ENCODE measurements at regions not wholly inside any gene's neighbourhood (a gene's known extent, or its start where the extent isn't known, plus 50 kb on each side); places are given as distances from the start of the nearest gene placed in this dataset.

DNA sequence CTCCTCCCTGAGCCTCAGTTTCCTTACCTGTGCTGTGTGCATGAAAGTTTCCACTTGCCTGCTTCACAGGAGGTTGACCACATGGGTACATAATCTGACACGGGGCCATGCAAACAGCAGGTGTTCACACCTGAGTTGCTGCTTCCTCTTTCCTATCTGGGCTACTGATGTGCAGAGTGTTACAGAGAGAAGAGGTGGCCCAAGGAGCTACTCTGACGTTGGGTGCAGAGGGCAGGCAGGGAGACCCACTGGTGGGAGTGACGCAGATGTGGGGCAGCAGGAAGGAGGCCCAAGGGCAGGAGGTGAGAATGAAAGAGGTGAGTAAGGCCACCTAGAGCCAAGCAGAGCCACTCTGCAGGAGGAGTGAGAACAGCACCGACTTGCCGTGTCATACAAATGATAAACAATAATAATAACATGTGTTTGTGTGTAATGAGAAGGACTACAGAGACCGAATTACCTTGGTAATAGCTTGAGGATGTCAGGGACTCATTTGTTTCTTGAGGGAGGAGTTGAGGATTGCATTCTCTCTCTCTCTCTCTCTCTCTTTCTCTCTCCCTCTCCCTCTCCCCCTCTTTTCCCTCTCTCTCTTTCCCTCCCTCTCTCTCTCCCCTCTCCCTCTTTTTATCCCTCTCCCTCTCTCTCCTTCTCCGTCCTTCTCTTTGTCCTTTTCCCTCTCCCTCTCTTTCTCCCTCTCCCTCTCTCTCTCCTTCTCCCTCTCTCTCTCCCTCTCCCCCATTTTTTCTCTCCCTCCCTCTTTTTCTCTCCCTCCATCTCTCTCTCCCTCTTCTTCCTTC is 87.4 kb upstream of the IGSF21 start:
- no peaks in the 10 kb centered on the region for H3K36me3 Mint-ChIP-seq (ENCODE audit: insufficient read depth, unreplicated experiment)
- H3K27ac Mint-ChIP-seq (ENCODE audit: unreplicated experiment), result no peak overlapping the region
- ChIA-PET POLR2A (no interaction called here), CTCF (no interaction called here)
- H3K9me3 Mint-ChIP-seq (ENCODE audit: unreplicated experiment), result no peaks in the 10 kb centered on the region
- no peaks in the 10 kb centered on the region; the same call in 1 of the 2 replicates for H3K27me3 ChIP-seq (replicated peaks; ENCODE audit: control insufficient read depth, insufficient read depth, low read length)
- no peak overlapping the region for H3K4me3 ChIP-seq (ENCODE audit: low read depth, low read length)
- no peaks in the 10 kb centered on the region for H3K9me3 ChIP-seq
- no peaks in the 10 kb centered on the region for H3K36me3 ChIP-seq (ENCODE audit: control insufficient read depth, insufficient read depth, low read length)
- DNase-seq, result no peak
- no peaks in the 10 kb centered on the region for H3K4me1 Mint-ChIP-seq (ENCODE audit: low read depth, unreplicated experiment)
- H3K4me3 Mint-ChIP-seq (ENCODE audit: unreplicated experiment), result no peak overlapping the region
- intact Hi-C loops (cut with micrococcal nuclease; ENCODE audit: unreplicated experiment), result no loop called here
- no peaks in the 10 kb centered on the region for H3K4me1 ChIP-seq
- no TSS peak for BruUV-seq (replicated peaks)
- H3K27me3 Mint-ChIP-seq (ENCODE audit: insufficient read depth, unreplicated experiment), result peaks cover 16% of the 10 kb centered on the region
- no peak for TF ChIP-seq CTCF (IDR thresholded peaks at IDR 0.05; ENCODE audit: insufficient read depth in 1 of 2, low read depth in 1 of 2, low read length in 1 of 2, severe bottlenecking in 1 of 2, unreplicated experiment in 1 of 2)

DNA sequence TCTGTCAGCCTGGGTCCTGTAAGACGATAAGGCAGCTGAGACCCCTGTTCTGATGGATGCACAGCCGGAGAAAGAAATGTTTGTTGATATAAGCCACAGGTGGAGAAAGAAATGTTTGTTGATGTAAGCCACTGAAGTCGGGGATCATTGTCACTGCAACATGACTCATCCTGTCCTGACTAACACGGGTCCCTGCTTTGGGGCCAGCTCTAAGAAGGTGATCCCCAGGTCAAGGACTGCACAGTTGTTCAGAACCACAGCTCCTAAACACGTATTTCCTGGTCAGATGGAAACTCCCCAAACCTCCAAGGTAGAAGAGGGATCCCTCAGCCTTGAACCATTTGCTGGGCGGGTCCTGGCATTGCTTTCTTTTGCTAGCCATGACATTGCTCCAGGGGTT is 86.4 kb upstream of the IGSF21 start:
- Mint-ChIP-seq H3K9me3 (ENCODE audit: unreplicated experiment) (no peaks in the 10 kb centered on the region), H3K27ac (ENCODE audit: unreplicated experiment) (no peak overlapping the region), H3K27me3 (ENCODE audit: insufficient read depth, unreplicated experiment) (peaks cover 21% of the 10 kb centered on the region), H3K4me1 (ENCODE audit: low read depth, unreplicated experiment) (no peaks in the 10 kb centered on the region), H3K36me3 (ENCODE audit: insufficient read depth, unreplicated experiment) (no peaks in the 10 kb centered on the region), H3K4me3 (ENCODE audit: unreplicated experiment) (no peak overlapping the region)
- CTCF ChIA-PET, result no interaction called here
- BruUV-seq (replicated peaks), result no TSS peak
- no peak overlapping the region for H3K4me3 ChIP-seq (ENCODE audit: low read depth, low read length)
- POLR2A ChIA-PET, result no interaction called here
- no peaks in the 10 kb centered on the region for H3K36me3 ChIP-seq (ENCODE audit: control insufficient read depth, insufficient read depth, low read length)
- no peak for DNase-seq
- intact Hi-C loops (cut with micrococcal nuclease; ENCODE audit: unreplicated experiment), result no loop called here
- H3K9me3 ChIP-seq, result no peaks in the 10 kb centered on the region
- no peak for TF ChIP-seq CTCF (IDR thresholded peaks at IDR 0.05; ENCODE audit: insufficient read depth in 1 of 2, low read depth in 1 of 2, low read length in 1 of 2, severe bottlenecking in 1 of 2, unreplicated experiment in 1 of 2)
- no peaks in the 10 kb centered on the region; the same call in 1 of the 2 replicates for H3K27me3 ChIP-seq (replicated peaks; ENCODE audit: control insufficient read depth, insufficient read depth, low read length)
- H3K4me1 ChIP-seq, result no peaks in the 10 kb centered on the region

GRCh38 chr1:18032172-18032859 is 75.3 kb upstream of the IGSF21 start:
- H3K27me3 Mint-ChIP-seq (ENCODE audit: insufficient read depth, unreplicated experiment), result peaks cover 17% of the 10 kb centered on the region
- no TSS peak for BruUV-seq (replicated peaks)
- CTCF ChIA-PET, result no interaction called here

More at GRCh38 chr1:18032172-18032859, 75.3 kb upstream of the IGSF21 start:
- Histone ChIP-seq H3K27me3 (replicated peaks; ENCODE audit: control insufficient read depth, insufficient read depth, low read length) (peaks cover 1% of the 10 kb centered on the region; the same call in 1 of the 2 replicates), H3K36me3 (ENCODE audit: control insufficient read depth, insufficient read depth, low read length) (no peaks in the 10 kb centered on the region), H3K4me3 (ENCODE audit: low read depth, low read length) (no peak overlapping the region), H3K9me3 (no peaks in the 10 kb centered on the region), H3K4me1 (no peaks in the 10 kb centered on the region)
- Mint-ChIP-seq H3K4me1 (ENCODE audit: low read depth, unreplicated experiment) (no peaks in the 10 kb centered on the region), H3K27ac (ENCODE audit: unreplicated experiment) (no peak overlapping the region), H3K4me3 (ENCODE audit: unreplicated experiment) (no peak overlapping the region), H3K9me3 (ENCODE audit: unreplicated experiment) (no peaks in the 10 kb centered on the region), H3K36me3 (ENCODE audit: insufficient read depth, unreplicated experiment) (no peaks in the 10 kb centered on the region)
- POLR2A ChIA-PET, result no interaction called here
- no peak for DNase-seq
- TF ChIP-seq CTCF (IDR thresholded peaks at IDR 0.05; ENCODE audit: insufficient read depth in 1 of 2, low read depth in 1 of 2, low read length in 1 of 2, severe bottlenecking in 1 of 2, unreplicated experiment in 1 of 2), result no peak
- intact Hi-C loops (cut with micrococcal nuclease; ENCODE audit: unreplicated experiment), result no loop called here

All from Caco-2 (cell line).